ENCODE measurements at regions not wholly inside any gene's neighbourhood (a gene's known extent, or its start where the extent isn't known, plus 50 kb on each side); places are given as distances from the start of the nearest gene placed in this dataset.

GRCh38 chr14:104294983-104295680 lies 156.7 kb downstream of the KIF26A start:
- no peak for TF ChIP-seq ZFX (IDR thresholded peaks at IDR 0.05; ENCODE audit: borderline replicate concordance)
- TF ChIP-seq, protein P1, sequence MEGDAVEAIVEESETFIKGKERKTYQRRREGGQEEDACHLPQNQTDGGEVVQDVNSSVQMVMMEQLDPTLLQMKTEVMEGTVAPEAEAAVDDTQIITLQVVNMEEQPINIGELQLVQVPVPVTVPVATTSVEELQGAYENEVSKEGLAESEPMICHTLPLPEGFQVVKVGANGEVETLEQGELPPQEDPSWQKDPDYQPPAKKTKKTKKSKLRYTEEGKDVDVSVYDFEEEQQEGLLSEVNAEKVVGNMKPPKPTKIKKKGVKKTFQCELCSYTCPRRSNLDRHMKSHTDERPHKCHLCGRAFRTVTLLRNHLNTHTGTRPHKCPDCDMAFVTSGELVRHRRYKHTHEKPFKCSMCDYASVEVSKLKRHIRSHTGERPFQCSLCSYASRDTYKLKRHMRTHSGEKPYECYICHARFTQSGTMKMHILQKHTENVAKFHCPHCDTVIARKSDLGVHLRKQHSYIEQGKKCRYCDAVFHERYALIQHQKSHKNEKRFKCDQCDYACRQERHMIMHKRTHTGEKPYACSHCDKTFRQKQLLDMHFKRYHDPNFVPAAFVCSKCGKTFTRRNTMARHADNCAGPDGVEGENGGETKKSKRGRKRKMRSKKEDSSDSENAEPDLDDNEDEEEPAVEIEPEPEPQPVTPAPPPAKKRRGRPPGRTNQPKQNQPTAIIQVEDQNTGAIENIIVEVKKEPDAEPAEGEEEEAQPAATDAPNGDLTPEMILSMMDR (IDR thresholded peaks at IDR 0.05), result no peak
- H3K27ac ChIP-seq, result no peak overlapping the region

- no peak for TF ChIP-seq ZFX (IDR thresholded peaks at IDR 0.05; ENCODE audit: borderline replicate concordance)
- TF ChIP-seq, protein P1 (IDR thresholded peaks at IDR 0.05), result no peak
- H3K27ac ChIP-seq, result no peak overlapping the region
Observed at GRCh38 chr14:104295681-104296387, 157.4 kb downstream of the KIF26A start.

DNA sequence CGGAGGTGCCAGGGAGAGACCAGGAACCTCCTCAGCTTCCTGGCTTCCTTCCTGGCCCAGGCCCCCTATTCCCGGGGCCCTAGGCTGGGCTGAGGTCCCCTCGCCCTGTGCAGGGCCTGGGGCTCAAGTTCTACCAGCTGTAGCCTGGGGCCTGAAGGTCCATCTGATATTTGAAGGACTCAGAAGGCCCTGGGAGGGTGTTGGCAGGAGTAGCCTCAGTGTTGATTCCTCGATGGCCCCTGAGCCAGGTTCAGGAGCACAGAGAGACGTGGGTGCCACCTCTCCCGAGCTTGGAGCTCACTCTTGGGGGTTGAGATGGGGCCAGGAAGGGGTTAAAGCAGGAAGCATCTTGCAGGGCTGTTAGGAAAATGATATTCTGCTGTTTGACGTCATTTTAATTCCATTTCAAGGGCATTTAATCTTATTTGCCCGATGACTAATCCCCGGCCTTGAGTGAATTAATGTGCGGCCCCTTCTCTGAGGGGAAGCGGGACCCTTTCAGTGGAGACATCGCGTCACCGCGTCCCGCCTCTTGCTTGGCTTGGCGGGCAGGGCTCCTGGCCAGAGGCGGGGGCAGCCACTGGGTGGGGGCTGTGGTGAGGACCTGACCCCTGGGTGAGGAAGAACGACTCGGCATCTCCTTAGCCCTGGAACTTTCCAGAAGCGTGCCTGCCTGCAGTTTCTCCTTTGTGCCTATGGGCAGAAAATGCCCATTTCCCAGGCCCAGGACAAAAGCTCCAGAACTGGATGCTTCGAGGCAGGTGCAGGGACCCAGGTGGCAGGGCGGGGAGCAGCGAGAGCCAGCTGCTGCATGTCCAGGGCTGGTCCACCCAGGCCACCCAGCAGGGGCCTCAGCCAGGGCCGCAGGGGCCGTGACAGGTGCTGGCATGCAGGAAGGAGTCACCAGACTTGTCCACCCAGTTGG lies 158.3 kb downstream of the KIF26A start:
- TF ChIP-seq, protein P1 (IDR thresholded peaks at IDR 0.05), result no peak
- TF ChIP-seq ZFX (IDR thresholded peaks at IDR 0.05; ENCODE audit: borderline replicate concordance), result no peak
- no peak overlapping the region for H3K27ac ChIP-seq

DNA sequence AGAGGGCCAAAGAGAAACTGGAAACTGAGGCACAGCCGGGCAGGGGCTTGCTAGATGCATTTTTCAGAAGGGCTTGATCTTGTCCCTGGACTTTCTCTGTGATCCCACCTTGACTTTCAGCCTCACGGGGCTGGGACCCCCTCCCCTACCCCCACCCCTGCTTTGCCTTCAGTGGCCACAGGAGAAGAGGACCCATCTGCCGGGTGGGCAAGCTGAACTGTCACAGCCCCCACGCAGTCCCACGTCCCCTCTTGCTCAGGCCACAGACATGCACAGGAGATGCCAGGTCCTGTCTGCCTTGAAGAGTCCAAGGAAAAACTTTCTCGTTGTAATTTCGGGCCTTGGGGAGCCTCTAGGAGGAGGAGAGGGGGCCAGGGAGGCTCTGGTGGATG lies 158.9 kb downstream of the KIF26A start:
- no peak overlapping the region for H3K27ac ChIP-seq
- TF ChIP-seq, protein P1 (IDR thresholded peaks at IDR 0.05), result no peak
- no peak for TF ChIP-seq ZFX (IDR thresholded peaks at IDR 0.05; ENCODE audit: borderline replicate concordance)

DNA sequence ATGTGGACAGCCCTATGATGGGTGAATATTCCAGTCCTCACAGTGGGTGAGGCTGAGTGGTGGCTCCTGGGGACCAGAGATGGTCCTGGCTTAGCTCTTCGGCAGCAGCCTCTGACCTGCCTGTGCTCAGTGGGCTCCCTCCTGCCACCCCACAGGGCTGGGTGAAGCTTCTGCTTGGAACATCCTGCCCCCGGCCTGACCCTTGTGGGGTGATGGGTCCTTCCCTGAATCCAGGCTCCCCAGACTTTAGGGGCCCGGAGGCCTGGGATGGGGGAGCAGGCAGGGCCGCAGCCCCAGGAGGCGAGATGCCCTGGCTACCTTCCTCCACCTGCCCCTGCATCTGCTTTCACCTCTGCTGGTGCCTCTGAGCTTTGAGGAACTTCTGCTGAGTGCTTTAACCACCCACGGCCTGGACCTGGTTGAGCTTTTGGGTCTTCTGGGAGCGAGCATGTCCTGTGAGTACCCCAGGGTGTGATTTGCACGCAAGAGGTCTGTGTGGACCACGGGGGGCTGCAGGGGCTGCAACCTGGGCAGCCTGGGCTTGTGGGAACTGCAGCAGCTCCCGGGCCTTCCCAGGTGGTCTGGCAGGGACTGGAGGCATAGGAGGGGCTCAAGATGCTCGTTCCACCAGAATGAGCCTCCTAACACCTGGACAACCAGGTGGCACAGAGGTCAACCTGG lies 159.5 kb downstream of the KIF26A start:
- H3K27ac ChIP-seq, result no peak overlapping the region
- no peak for TF ChIP-seq ZFX (IDR thresholded peaks at IDR 0.05; ENCODE audit: borderline replicate concordance)
- TF ChIP-seq, protein P1 (IDR thresholded peaks at IDR 0.05), result no peak

- no peak overlapping the region for H3K27ac ChIP-seq
- TF ChIP-seq, protein P1 (IDR thresholded peaks at IDR 0.05), result no peak
- no peak for TF ChIP-seq ZFX (IDR thresholded peaks at IDR 0.05; ENCODE audit: borderline replicate concordance)
Observed at GRCh38 chr14:104298458-104298857, 160.1 kb downstream of the KIF26A start.

Data from 22Rv1 (cell line).